Activated B cell treated with CpG ODN at 0.5 μM for 24 hours (primary cell): ENCODE measurements at regions not wholly inside any gene's neighbourhood (a gene's known extent, or its start where the extent isn't known, plus 50 kb on each side); places are given as distances from the start of the nearest gene placed in this dataset.

Experiments used
- ATAC-seq: fragments of 200-7000 bp; cut with Tn5 transposase; one replicate; pipeline ENCODE4 v1.10.0; 2021; ENCODE audit warnings: low read depth, mild to moderate bottlenecking, moderate library complexity
- CTCF ChIA-PET: fragments of 350-600 bp; sonication (Branson Sonifier 250); formaldehyde crosslinking; loops from one replicate; lab custom pipeline; 2021; ENCODE audit warnings: antibody characterized with exemption; lab: Charles Lee
- POLR2A ChIA-PET: fragments of 350-600 bp; sonication (Branson Sonifier 250); formaldehyde crosslinking; loops from one replicate; lab custom pipeline; 2021; ENCODE audit warnings: antibody characterized with exemption; lab: Charles Lee
- DNase-seq: peaks from one replicate; pipeline ENCODE4 v3.0.0; 2022
- H3K27ac Mint-ChIP-seq: one replicate; pipeline ENCODE4 v1.8.0; 2020; ENCODE audit warnings: mixed read lengths
- H3K27me3 Mint-ChIP-seq: one replicate; pipeline ENCODE4 v1.8.0; 2021; ENCODE audit warnings: mixed read lengths
- H3K36me3 Mint-ChIP-seq: one replicate; pipeline ENCODE4 v1.8.0; 2021; ENCODE audit warnings: low read depth, mixed read lengths
- H3K4me1 Mint-ChIP-seq: one replicate; pipeline ENCODE4 v1.8.0; 2021; ENCODE audit warnings: mixed read lengths
- H3K4me3 Mint-ChIP-seq: one replicate; pipeline ENCODE4 v1.8.0; 2020; ENCODE audit warnings: mild to moderate bottlenecking, mixed read lengths
- H3K9me3 Mint-ChIP-seq: one replicate; pipeline ENCODE4 v1.8.0; 2020; ENCODE audit warnings: mixed read lengths
- intact Hi-C: fragments of 100-400 bp; cut with micrococcal nuclease; formaldehyde crosslinking; loops from one replicate; pipeline ENCODE4 v1.15.1; 2024
- TF ChIP-seq, protein P1 (sequence below): fragments of 200-600 bp; IDR thresholded peaks from one replicate; pipeline ENCODE4 v1.8.0; 2022; ENCODE audit warnings: antibody characterized with exemption, mild to moderate bottlenecking

DNA sequence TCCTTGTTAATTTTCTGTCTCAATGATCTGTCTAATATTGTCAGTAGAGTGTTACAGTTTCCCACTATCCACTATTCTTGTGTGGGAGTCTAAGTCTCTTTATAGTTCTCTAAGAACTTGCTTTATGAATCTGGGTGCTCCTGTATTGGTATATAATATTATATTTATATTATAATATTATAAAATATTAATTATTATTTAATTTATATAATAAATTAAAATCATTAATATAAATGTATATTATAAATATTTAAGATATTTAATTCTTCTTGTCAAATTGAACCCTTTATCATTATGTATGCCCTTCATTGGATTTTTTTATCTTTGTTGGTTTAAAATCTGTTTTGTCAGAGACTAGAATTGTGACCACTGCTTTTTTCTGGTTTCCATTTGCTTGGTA, 1950.2 kb upstream of the LRRTM1 start:
- intact Hi-C loops: no loop called here
- ChIA-PET CTCF (no interaction called here), POLR2A (no interaction called here)
- TF ChIP-seq, protein P1, sequence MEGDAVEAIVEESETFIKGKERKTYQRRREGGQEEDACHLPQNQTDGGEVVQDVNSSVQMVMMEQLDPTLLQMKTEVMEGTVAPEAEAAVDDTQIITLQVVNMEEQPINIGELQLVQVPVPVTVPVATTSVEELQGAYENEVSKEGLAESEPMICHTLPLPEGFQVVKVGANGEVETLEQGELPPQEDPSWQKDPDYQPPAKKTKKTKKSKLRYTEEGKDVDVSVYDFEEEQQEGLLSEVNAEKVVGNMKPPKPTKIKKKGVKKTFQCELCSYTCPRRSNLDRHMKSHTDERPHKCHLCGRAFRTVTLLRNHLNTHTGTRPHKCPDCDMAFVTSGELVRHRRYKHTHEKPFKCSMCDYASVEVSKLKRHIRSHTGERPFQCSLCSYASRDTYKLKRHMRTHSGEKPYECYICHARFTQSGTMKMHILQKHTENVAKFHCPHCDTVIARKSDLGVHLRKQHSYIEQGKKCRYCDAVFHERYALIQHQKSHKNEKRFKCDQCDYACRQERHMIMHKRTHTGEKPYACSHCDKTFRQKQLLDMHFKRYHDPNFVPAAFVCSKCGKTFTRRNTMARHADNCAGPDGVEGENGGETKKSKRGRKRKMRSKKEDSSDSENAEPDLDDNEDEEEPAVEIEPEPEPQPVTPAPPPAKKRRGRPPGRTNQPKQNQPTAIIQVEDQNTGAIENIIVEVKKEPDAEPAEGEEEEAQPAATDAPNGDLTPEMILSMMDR: no peak
- H3K27me3 Mint-ChIP-seq: no peaks in the 10 kb centered on the region
- H3K36me3 Mint-ChIP-seq: no peaks in the 10 kb centered on the region
- ATAC-seq (no peak), DNase-seq (no peak)
- no peak overlapping the region for H3K4me3 Mint-ChIP-seq
- peaks cover 25% of the 10 kb centered on the region for H3K9me3 Mint-ChIP-seq
- H3K27ac Mint-ChIP-seq: no peak overlapping the region
- H3K4me1 Mint-ChIP-seq: no peaks in the 10 kb centered on the region

DNA sequence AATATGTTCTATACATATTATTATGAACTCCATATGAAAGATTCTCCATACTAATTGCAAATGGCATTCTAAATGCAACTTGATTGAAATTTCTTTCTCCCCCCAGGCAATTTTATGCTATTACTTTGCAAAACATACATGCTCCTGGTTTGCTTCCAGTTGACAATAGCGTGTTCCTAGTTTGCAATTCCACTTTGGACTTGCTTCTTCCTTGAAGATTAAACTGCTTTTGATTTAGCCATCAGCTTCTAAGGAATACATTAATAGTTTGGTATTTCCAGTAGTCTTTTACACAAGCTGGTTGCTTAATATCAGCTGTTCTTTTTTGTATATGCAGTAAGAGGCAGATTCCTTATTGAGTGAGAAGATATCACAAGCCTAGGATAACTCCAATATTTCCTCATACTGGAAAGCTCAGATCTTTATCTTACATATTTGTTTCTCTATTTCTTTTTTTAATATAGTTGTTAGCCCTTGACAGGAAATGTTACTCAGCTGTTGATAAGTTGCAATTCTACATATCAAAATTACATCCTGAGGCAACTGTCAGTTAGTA, 1941.7 kb upstream of the LRRTM1 start:
- no peaks in the 10 kb centered on the region for H3K27me3 Mint-ChIP-seq

DNA sequence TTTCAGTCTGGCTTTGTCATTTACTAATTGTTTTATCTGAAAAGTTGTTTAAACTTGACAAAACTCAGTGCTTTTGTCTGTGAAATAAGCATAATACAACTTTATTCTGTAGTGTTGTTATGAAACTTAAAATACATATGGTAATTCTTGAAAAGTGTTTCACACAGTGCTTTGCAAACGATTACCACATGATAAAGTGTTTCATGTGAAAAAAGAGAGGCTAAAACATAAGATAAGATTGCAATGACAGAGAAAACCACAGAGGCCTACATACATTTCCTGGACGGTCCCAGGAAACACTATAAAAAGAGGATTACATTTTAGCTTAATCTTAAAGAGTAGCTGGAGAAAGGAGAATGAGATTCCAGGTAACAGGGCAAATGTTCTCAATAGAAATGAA, 1934.6 kb upstream of the LRRTM1 start:
- Mint-ChIP-seq H3K27me3 (no peaks in the 10 kb centered on the region), H3K36me3 (no peaks in the 10 kb centered on the region)

More for the DNA sequence above, 1941.7 kb upstream of the LRRTM1 start:
- no peak overlapping the region for H3K4me3 Mint-ChIP-seq
- ATAC-seq (no peak), DNase-seq (no peak)
- CTCF ChIA-PET: no interaction called here
- TF ChIP-seq, protein P1: no peak
- peaks cover 11% of the 10 kb centered on the region for H3K9me3 Mint-ChIP-seq
- H3K27ac Mint-ChIP-seq: no peak overlapping the region
- POLR2A ChIA-PET: no interaction called here
- no peaks in the 10 kb centered on the region for H3K36me3 Mint-ChIP-seq
- intact Hi-C loops: no loop called here
- no peaks in the 10 kb centered on the region for H3K4me1 Mint-ChIP-seq

DNA sequence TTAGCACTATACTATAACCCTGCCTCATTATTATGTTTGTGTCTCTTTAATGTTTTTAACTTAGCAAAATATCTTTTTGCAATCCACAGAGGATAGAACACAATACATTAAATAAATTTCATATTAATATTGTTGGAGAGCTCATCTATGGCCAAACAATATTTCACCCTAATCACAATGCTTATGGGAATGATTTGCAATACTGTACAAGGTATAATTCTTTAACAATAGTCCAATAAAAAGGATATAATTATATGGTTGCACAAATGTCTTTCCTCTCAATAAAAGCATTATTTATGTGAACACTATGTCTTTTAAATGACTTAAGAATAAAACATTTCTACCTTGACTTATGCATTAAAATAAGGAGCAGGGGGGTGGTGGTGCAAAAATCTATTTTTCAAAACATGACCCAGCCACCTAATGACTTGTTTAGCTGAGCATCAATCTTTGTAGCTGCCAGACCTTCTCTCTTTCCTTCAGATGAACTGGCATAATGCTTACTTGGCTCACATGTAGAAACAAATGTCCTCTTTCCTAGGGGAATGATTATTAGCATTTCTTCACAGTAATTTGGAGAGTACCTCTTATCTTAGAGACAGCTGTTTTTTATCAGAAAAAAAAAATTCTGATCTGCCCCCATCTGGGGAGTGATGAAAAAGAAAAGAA, 1933.6 kb upstream of the LRRTM1 start:
- no peak overlapping the region for H3K4me3 Mint-ChIP-seq
- no peak overlapping the region for H3K27ac Mint-ChIP-seq
- H3K36me3 Mint-ChIP-seq: no peaks in the 10 kb centered on the region
- ChIA-PET CTCF (no interaction called here), POLR2A (no interaction called here)
- ATAC-seq (no peak), DNase-seq (no peak)
- TF ChIP-seq, protein P1: no peak
- H3K4me1 Mint-ChIP-seq: no peaks in the 10 kb centered on the region
- intact Hi-C loops: no loop called here
- no peaks in the 10 kb centered on the region for H3K27me3 Mint-ChIP-seq
- peaks cover 12% of the 10 kb centered on the region for H3K9me3 Mint-ChIP-seq

More for the DNA sequence above, 1934.6 kb upstream of the LRRTM1 start:
- POLR2A ChIA-PET: no interaction called here
- no peak overlapping the region for H3K27ac Mint-ChIP-seq
- no peaks in the 10 kb centered on the region for H3K4me1 Mint-ChIP-seq
- DNase-seq (no peak), ATAC-seq (no peak)
- TF ChIP-seq, protein P1: no peak
- intact Hi-C loops: no loop called here
- no peak overlapping the region for H3K4me3 Mint-ChIP-seq
- H3K9me3 Mint-ChIP-seq: peaks cover 14% of the 10 kb centered on the region
- CTCF ChIA-PET: no interaction called here

DNA sequence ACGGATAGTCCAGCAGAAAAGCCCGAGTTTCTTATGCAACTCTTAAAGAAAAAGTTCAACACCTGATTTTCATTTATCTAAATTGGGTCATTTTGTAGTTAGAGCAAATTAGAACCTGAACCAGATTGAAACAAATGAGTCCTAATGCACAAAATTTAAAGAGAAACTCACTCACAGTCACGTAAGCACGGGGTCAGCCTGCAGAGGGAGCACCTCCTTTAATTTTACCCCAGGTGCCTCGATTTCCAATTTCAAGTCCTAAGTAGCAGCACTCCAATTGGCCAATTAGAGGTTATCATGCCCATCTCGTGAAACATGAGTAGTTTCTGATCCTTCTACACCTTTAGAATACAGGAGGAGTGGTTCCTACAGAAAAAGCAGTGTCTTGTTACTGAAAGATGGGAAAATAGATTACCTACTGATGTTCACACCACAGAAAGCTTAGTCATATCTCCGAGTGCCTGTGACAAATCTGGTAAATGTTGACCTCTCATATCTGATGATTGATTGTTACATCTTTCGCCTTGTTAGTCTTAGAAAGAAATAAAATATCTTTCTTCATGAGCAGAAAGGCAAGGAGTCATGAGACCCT, 1929.8 kb upstream of the LRRTM1 start:
- no peaks in the 10 kb centered on the region for H3K4me1 Mint-ChIP-seq
- no peak overlapping the region for H3K27ac Mint-ChIP-seq
- POLR2A ChIA-PET: no interaction called here
- no peak overlapping the region for H3K4me3 Mint-ChIP-seq
- CTCF ChIA-PET: no interaction called here
- TF ChIP-seq, protein P1: no peak
- no peaks in the 10 kb centered on the region for H3K27me3 Mint-ChIP-seq
- intact Hi-C loops: no loop called here
- no peak for ATAC-seq
- no peak for DNase-seq
- no peaks in the 10 kb centered on the region for H3K36me3 Mint-ChIP-seq
- peaks cover 9% of the 10 kb centered on the region for H3K9me3 Mint-ChIP-seq
